Kidney (tissue), 13 donors: ENCODE measurements at regions not wholly inside any gene's neighbourhood (a gene's known extent, or its start where the extent isn't known, plus 50 kb on each side); places are given as distances from the start of the nearest gene placed in this dataset.
"Not testable (repeated sequence)": the region's sequence is repeated elsewhere in the genome, so short reads cannot be mapped to it uniquely, and the experiment has no call there.

ENCODE experiments used
- DNase-seq, 5 donors: peaks; one replicate each; pipeline ENCODE4 v3.0.0-alpha.2; 2013 to 2020
- FAIRE-seq: peaks from 2 replicates; lab custom pipeline; 2012; peaks lifted over from hg19 to GRCh38; lab: Jason Lieb, UNC
- H3K27ac ChIP-seq, 2 donors: one replicate each; pipeline ENCODE4 v1.7.0; 2013; ENCODE audit warnings: low read depth in 2 of 2, low read length in 2 of 2, inconsistent platforms in 1 of 2
- H3K27me3 ChIP-seq: one replicate; pipeline ENCODE4 v1.7.1; 2013; ENCODE audit warnings: low read length, inconsistent platforms; ENCODE audit not compliant: control insufficient read depth, insufficient read depth
- H3K36me3 ChIP-seq, 3 donors: one replicate each; pipeline versions ENCODE4 v1.7.0 to v1.7.1; 2013; ENCODE audit warnings: low read length in 3 of 3, control low read depth in 1 of 3, inconsistent platforms in 1 of 3; ENCODE audit not compliant: insufficient read depth in 3 of 3, control insufficient read depth in 2 of 3
- H3K4me1 ChIP-seq, 3 donors: one replicate each; pipeline versions ENCODE4 v1.7.0 to v1.7.1; 2013; ENCODE audit warnings: low read length in 3 of 3, inconsistent platforms in 1 of 3, low read depth in 1 of 3; ENCODE audit not compliant: control insufficient read depth in 2 of 3, insufficient read depth in 2 of 3
- H3K4me3 ChIP-seq, 3 donors: one replicate each; pipeline versions ENCODE4 v1.7.0 to v1.8.1; 2013; ENCODE audit warnings: low read length in 3 of 3, control low read depth in 1 of 3, inconsistent platforms in 1 of 3
- H3K9ac ChIP-seq, 3 donors: one replicate each; pipeline versions ENCODE4 v1.7.0 to v1.7.1; 2013; ENCODE audit warnings: low read length in 3 of 3, control low read depth in 1 of 3, inconsistent platforms in 1 of 3
- H3K9me3 ChIP-seq, 3 donors: one replicate each; pipeline versions ENCODE4 v1.7.0 to v1.7.1; 2013; ENCODE audit warnings: low read length in 3 of 3, control low read depth in 1 of 3, inconsistent platforms in 1 of 3; ENCODE audit not compliant: control insufficient read depth in 2 of 3, insufficient read depth in 1 of 3
- CTCF ChIP-seq: IDR thresholded peaks from 3 replicates; pipeline ENCODE4 v1.5.1; 2012; ENCODE audit warnings: mild to moderate bottlenecking, moderate library complexity, borderline replicate concordance; ENCODE audit not compliant: insufficient read depth; ENCODE audit errors: extremely low read depth
- intact Hi-C: fragments of 100-400 bp; cut with DNase I; formaldehyde crosslinking; loops from one replicate; pipeline ENCODE4 v1.11.1; 2022
- donor health status: control.
- donor health status: control.
- donor health status: control.
- donor health status: control.
- donor health status: control.
- donor health status: DM: yes; HTN: yes; CAD: no.
- donor health status: Normal renal cell carcinoma (clear cell type).

GRCh38 chr2:64899081-64899865 is 89.9 kb upstream of the SLC1A4 start:
- H3K27me3 ChIP-seq: no peaks in the 10 kb centered on the region
- TF ChIP-seq CTCF: no peak
- no peak overlapping the region for H3K27ac ChIP-seq
- peaks cover 0 to 3% (median 0%) of the 10 kb centered on the region in 3 donors for H3K4me1 ChIP-seq
- intact Hi-C loops: no loop called here
- no peak overlapping the region for H3K4me3 ChIP-seq
- H3K9ac ChIP-seq: no peak overlapping the region
- H3K36me3 ChIP-seq: no peaks in the 10 kb centered on the region
- H3K9me3 ChIP-seq: no peaks in the 10 kb centered on the region
- DNase-seq (no peak), FAIRE-seq (no peak)

- H3K36me3 ChIP-seq, H3K4me3 ChIP-seq, H3K9ac ChIP-seq, DNase-seq, intact Hi-C loops, H3K27me3 ChIP-seq, H3K27ac ChIP-seq, FAIRE-seq, H3K4me1 ChIP-seq, H3K9me3 ChIP-seq: not testable (repeated sequence)
Observed at GRCh38 chr2:64899876-64900275, 89.3 kb upstream of the SLC1A4 start.

GRCh38 chr2:64904413-64905329 is 84.5 kb upstream of the SLC1A4 start:
- no peaks in the 10 kb centered on the region for H3K36me3 ChIP-seq
- no peak for TF ChIP-seq CTCF

GRCh38 chr2:64905338-64906024 is 83.7 kb upstream of the SLC1A4 start:
- Histone ChIP-seq H3K36me3 (no peaks in the 10 kb centered on the region), H3K27ac (no peak overlapping the region), H3K9me3 (no peaks in the 10 kb centered on the region), H3K9ac (no peak overlapping the region), H3K4me1 (peaks cover 0 to 6% (median 0%) of the 10 kb centered on the region in 3 donors), H3K27me3 (no peaks in the 10 kb centered on the region), H3K4me3 (no peak overlapping the region)
- TF ChIP-seq CTCF: no peak
- FAIRE-seq (no peak), DNase-seq (no peak)
- intact Hi-C loops: no loop called here

More at GRCh38 chr2:64904413-64905329, 84.5 kb upstream of the SLC1A4 start:
- Histone ChIP-seq H3K9ac (no peak overlapping the region), H3K4me1 (peaks cover 0 to 6% (median 0%) of the 10 kb centered on the region in 3 donors), H3K9me3 (no peaks in the 10 kb centered on the region), H3K27ac (no peak overlapping the region), H3K4me3 (no peak overlapping the region), H3K27me3 (no peaks in the 10 kb centered on the region)
- intact Hi-C loops: no loop called here
- peak in 1 of 5 donors; percentile 21 for DNase-seq
- FAIRE-seq: no peak
